ENCODE measurements at regions not wholly inside any gene's neighbourhood (a gene's known extent, or its start where the extent isn't known, plus 50 kb on each side); places are given as distances from the start of the nearest gene placed in this dataset.
"Not testable (repeated sequence)": the region's sequence is repeated elsewhere in the genome, so short reads cannot be mapped to it uniquely, and the experiment has no call there.

DNA sequence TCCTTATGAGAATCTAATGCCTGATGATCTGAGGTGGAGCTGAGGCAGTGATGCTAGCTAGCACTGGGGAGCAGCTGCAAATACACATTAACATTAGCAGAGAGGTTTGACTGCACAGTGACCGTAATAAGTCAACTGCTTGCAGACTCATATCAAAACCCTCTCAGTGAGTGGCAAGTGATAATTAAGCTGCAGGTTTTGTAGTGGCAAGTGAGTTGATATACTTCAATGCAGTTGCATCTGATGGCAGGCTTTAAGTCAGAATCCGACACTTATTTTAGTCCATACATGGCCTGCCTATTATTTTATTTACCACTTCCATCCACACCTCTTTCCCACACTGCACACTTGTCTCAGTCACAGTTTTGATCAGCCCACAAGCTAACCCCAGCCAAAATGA is 209.2 kb upstream of the IRS2 start:
- no peak for DNase-seq
- H3K4me3 Mint-ChIP-seq, result no peak overlapping the region
- H3K9me3 Mint-ChIP-seq, result peaks cover 0 to under 1% (median 0%) of the 10 kb centered on the region in 6 donors
- peaks cover 1 to 3% (median 2%) of the 10 kb centered on the region in 3 donors for H3K27me3 Mint-ChIP-seq (ENCODE audit: low read depth in 3 of 3)
- no peaks in the 10 kb centered on the region for H3K36me3 Mint-ChIP-seq
- H3K4me1 Mint-ChIP-seq, result no peaks in the 10 kb centered on the region
- H3K27ac Mint-ChIP-seq, result no peak overlapping the region

DNA sequence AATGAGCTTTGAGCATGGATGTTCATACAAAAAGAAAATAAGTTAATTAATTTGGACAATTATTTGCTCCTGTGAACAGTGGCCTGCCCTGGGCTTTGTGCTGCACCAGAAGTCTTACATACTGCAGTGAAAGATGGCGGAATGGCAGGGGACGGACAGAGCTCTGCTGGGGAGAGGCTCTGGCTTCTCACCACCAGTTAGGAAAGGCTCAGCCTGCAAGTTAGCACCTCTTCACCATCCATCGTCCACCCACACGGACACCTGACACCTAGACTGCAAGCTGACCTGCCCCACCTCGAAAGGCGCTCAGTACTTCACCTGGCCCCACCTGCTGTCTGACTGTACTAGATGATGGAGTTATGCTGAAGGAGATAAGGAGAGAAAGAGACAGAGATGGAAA is 203.9 kb upstream of the IRS2 start:
- no peak for DNase-seq
- H3K4me3 Mint-ChIP-seq, result no peak overlapping the region
- no peak overlapping the region for H3K27ac Mint-ChIP-seq
- H3K27me3 Mint-ChIP-seq (ENCODE audit: low read depth in 3 of 3), result peaks cover 2 to 4% (median 3%) of the 10 kb centered on the region in 3 donors
- peaks cover 0 to 2% (median 0%) of the 10 kb centered on the region in 6 donors for H3K9me3 Mint-ChIP-seq
- H3K36me3 Mint-ChIP-seq, result no peaks in the 10 kb centered on the region
- H3K4me1 Mint-ChIP-seq, result no peaks in the 10 kb centered on the region

DNA sequence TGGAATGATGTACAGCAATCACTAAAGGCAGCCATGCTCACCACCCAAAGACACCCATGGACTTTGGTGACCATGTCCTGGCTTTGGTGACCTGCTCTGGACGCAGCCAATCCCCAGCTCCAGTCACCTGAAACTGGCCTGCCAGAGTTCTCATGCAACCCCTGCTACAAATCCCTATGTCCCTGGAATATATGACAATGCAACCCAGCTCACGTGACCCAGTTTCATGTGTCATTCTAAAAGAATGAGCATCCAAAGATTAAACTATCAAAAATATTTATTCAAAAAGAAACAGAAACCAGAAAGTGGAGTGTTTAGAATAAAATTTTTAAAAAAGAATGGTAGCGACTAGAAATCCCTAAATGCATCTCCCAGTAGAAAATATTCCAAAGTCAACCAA is 203.3 kb upstream of the IRS2 start:
- Mint-ChIP-seq H3K9me3 (peaks cover 0 to 2% (median 0%) of the 10 kb centered on the region in 6 donors), H3K36me3 (no peaks in the 10 kb centered on the region), H3K4me1 (no peaks in the 10 kb centered on the region), H3K27ac (no peak overlapping the region), H3K4me3 (no peak overlapping the region), H3K27me3 (ENCODE audit: low read depth in 3 of 3) (peaks cover 2 to 4% (median 3%) of the 10 kb centered on the region in 3 donors)
- DNase-seq, result no peak

- peaks cover 0 to 2% (median 0%) of the 10 kb centered on the region in 6 donors for H3K9me3 Mint-ChIP-seq
- no peak overlapping the region for H3K4me3 Mint-ChIP-seq
- peaks cover 2 to 4% (median 3%) of the 10 kb centered on the region in 3 donors for H3K27me3 Mint-ChIP-seq (ENCODE audit: low read depth in 3 of 3)
- no peaks in the 10 kb centered on the region for H3K4me1 Mint-ChIP-seq
- no peak for DNase-seq
- H3K36me3 Mint-ChIP-seq, result no peaks in the 10 kb centered on the region
- H3K27ac Mint-ChIP-seq, result no peak overlapping the region
Measured at GRCh38 chr13:109989155-109989554, 202.8 kb upstream of the IRS2 start.

GRCh38 chr13:109986851-109987250 is 200.5 kb upstream of the IRS2 start:
- DNase-seq, result no peak
- H3K27me3 Mint-ChIP-seq (ENCODE audit: low read depth in 3 of 3), result peaks cover 0 to 4% (median 2%) of the 10 kb centered on the region in 3 donors
- no peaks in the 10 kb centered on the region for H3K4me1 Mint-ChIP-seq
- peaks cover 0 to 2% (median 0%) of the 10 kb centered on the region in 6 donors for H3K9me3 Mint-ChIP-seq
- no peak overlapping the region for H3K4me3 Mint-ChIP-seq
- H3K27ac Mint-ChIP-seq, result no peak overlapping the region
- no peaks in the 10 kb centered on the region for H3K36me3 Mint-ChIP-seq

DNA sequence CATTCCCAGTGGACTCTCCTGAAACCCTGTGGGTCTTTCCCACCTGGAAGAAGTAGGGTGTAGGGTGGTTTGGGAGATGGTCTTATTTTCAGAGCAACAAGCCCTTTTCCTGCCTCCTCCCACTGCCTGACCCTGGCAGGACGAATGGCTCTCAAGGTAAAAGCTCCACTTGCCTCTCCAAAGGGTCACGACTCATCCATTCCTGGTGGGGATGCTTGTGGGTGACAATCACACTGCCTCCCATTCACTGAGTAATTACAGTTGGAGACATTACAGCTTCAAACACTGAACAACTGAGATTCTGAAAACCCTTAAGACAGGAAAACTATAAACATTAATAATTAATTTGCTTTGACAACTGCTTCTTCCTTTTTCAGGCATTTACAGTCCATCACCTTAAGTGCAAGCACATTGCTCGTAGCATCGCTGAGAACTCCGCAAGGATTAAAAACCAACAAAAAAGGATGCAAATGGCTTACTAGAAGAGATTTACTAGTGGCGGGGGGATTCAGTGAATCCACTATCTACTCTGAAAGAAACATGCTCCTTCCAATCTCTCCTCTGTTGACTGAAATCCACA is 199.6 kb upstream of the IRS2 start:
- DNase-seq, result no peak
- Mint-ChIP-seq H3K4me3 (no peak overlapping the region), H3K27me3 (ENCODE audit: low read depth in 3 of 3) (peaks cover 0 to 4% (median 2%) of the 10 kb centered on the region in 3 donors), H3K27ac (no peak overlapping the region), H3K36me3 (no peaks in the 10 kb centered on the region), H3K9me3 (peaks cover 0 to 3% (median 0%) of the 10 kb centered on the region in 6 donors), H3K4me1 (no peaks in the 10 kb centered on the region)

DNA sequence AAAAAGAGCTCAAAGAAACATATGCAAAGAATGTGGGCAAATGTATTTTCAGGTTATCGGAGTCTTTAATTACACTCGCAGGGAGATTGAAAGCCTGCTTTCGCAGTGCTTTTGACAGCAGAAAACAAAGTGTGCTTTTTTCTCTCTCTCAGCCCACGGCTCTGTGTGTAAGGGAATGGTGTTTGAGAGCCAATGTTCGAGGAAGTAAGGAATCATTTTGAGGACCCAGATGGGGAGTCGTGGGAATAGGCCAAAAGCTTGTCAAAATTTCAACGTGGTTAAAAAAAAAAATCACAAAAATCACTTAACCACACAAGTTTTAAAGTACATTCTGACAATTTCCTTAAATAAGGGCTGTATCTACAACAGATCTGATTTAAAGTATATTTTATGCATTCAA is 197.1 kb upstream of the IRS2 start:
- Mint-ChIP-seq H3K9me3 (peaks cover 0 to 3% (median 0%) of the 10 kb centered on the region in 6 donors), H3K27me3 (ENCODE audit: low read depth in 3 of 3) (no peaks in the 10 kb centered on the region), H3K27ac (no peak overlapping the region), H3K36me3 (no peaks in the 10 kb centered on the region), H3K4me3 (no peak overlapping the region), H3K4me1 (no peaks in the 10 kb centered on the region)
- DNase-seq, result no peak

DNA sequence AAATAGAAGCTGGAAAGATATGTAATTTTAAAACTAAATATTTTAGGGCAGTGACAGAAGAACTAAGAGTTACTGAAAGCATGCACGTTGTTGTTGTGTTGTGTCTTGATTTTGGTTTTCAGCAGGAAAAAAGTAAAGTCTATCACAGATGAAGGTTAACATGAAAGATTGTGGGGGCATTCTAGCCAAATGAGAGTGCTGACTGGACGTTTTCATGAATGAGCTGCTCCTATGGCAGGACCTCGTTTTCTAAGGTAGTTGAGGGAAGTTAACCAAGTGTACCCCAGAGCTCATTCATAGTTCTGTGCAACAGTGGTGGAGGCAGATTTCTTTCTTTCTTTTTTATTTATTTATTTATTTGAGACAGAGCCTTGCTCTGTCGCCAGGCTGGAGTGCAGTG is 194.6 kb upstream of the IRS2 start:
- no peaks in the 10 kb centered on the region for H3K36me3 Mint-ChIP-seq
- H3K4me3 Mint-ChIP-seq, result no peak overlapping the region
- H3K9me3 Mint-ChIP-seq, result peaks cover 0 to 3% (median 0%) of the 10 kb centered on the region in 6 donors
- peaks cover 0 to 3% (median 2%) of the 10 kb centered on the region in 3 donors for H3K27me3 Mint-ChIP-seq (ENCODE audit: low read depth in 3 of 3)
- no peak for DNase-seq
- H3K4me1 Mint-ChIP-seq, result no peaks in the 10 kb centered on the region
- no peak overlapping the region for H3K27ac Mint-ChIP-seq

DNA sequence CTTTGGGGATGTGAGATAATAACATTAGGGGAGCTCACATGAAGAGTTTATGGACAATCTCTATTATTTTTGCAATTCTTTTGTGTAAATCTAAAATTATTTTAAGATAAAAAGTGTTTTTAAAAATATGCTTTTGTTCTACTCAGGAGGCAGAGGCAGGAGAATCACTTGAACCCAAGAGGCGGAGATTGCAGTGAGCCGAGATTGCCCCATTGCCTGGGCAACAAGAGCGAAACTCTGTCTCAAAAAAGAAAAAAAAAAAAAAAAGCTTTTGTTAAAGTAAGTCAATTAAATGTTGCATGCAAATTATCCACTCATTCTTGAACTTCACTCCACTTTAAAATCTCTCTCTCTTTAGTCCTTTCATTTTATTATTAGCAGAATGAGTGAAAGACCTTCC is 193.3 kb upstream of the IRS2 start:
- not testable (repeated sequence) for H3K27me3 Mint-ChIP-seq (ENCODE audit: low read depth in 3 of 3); H3K36me3 Mint-ChIP-seq; H3K27ac Mint-ChIP-seq; H3K9me3 Mint-ChIP-seq; DNase-seq; H3K4me1 Mint-ChIP-seq; H3K4me3 Mint-ChIP-seq

GRCh38 chr13:109979228-109979627 is 192.8 kb upstream of the IRS2 start:
- Mint-ChIP-seq H3K4me3 (no peak overlapping the region), H3K27me3 (ENCODE audit: low read depth in 3 of 3) (peaks cover 0 to 3% (median 2%) of the 10 kb centered on the region in 3 donors), H3K27ac (no peak overlapping the region), H3K36me3 (no peaks in the 10 kb centered on the region), H3K9me3 (peaks cover 0 to 3% (median 0%) of the 10 kb centered on the region in 6 donors), H3K4me1 (no peaks in the 10 kb centered on the region)
- no peak for DNase-seq

DNA sequence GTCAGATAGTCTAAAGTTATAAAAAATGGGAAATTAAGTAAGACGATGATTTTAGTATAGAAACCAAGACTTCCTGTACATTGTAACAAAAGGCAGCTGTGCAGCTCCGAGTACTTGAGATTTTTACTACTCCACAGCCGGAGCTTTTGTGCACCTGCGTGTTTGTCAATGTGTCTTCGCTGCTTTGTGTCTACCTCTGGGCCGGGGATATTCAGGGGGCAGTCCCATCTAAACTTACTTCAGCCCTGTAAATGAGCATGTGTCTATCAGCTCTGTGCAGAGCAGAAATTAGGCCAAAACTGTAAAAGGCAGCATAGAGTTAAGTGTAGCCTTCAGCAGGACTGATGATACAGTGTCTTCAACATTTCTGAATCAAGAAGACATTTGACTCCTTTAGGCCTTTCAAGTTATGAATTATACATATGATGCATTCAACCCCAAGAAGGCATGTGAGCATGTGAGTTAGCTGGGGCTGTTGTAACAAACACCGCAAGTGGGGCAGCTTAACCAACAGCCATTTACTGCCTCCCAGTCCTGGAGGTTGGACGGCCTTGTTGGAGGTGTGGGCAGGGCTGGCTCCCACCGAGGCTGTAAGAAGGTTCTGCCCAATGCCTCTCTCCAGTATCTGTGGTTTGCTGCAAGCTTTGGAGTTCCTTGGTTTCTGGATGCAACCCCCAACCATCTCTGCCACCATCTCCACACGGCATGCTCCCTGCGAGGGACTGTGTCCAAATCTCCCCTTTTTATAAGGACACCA is 191.0 kb upstream of the IRS2 start:
- Mint-ChIP-seq H3K4me1 (no peaks in the 10 kb centered on the region), H3K4me3 (no peak overlapping the region), H3K27me3 (ENCODE audit: low read depth in 3 of 3) (peaks cover 2 to 3% (median 2%) of the 10 kb centered on the region in 3 donors), H3K36me3 (no peaks in the 10 kb centered on the region), H3K9me3 (peaks cover 0 to 3% (median 0%) of the 10 kb centered on the region in 6 donors), H3K27ac (no peak overlapping the region)
- no peak for DNase-seq

GRCh38 chr13:109976206-109976997 is 190.0 kb upstream of the IRS2 start:
- Mint-ChIP-seq H3K36me3 (no peaks in the 10 kb centered on the region), H3K27me3 (ENCODE audit: low read depth in 3 of 3) (peaks cover 2 to 3% (median 2%) of the 10 kb centered on the region in 3 donors), H3K4me1 (no peaks in the 10 kb centered on the region), H3K27ac (no peak overlapping the region), H3K4me3 (no peak overlapping the region), H3K9me3 (no peaks in the 10 kb centered on the region)
- DNase-seq, result no peak

DNA sequence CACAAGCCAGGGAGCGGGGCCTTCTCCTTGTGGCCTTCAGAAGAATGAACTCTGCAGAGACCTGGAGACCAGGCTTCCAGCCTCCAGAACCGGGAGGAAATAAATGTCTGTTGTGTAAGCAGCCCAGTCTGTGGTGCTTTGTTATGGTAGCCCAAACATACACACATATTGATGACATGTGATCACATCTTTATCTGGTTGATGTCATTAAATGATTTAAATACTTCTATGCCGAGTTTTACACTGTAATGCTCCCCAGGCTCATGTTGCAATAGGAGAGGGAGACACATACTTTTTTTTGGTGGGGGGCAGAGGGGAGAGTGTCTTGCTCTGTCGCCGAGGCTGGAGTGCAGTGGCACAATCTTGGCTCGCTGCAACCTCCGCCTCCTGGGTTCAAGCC is 188.0 kb upstream of the IRS2 start:
- Mint-ChIP-seq H3K27me3 (ENCODE audit: low read depth in 3 of 3) (peaks cover 2 to 3% (median 2%) of the 10 kb centered on the region in 3 donors), H3K4me1 (no peaks in the 10 kb centered on the region), H3K36me3 (no peaks in the 10 kb centered on the region), H3K27ac (no peak overlapping the region), H3K9me3 (peaks cover 0 to 1% (median 0%) of the 10 kb centered on the region in 6 donors), H3K4me3 (no peak overlapping the region)
- DNase-seq, result no peak

- peaks cover 0 to 3% (median 0%) of the 10 kb centered on the region in 6 donors for H3K9me3 Mint-ChIP-seq
- H3K27ac Mint-ChIP-seq, result no peak overlapping the region
- no peak overlapping the region for H3K4me3 Mint-ChIP-seq
- no peaks in the 10 kb centered on the region for H3K36me3 Mint-ChIP-seq
- no peaks in the 10 kb centered on the region for H3K4me1 Mint-ChIP-seq
- no peak for DNase-seq
- peaks cover 2 to 3% (median 2%) of the 10 kb centered on the region in 3 donors for H3K27me3 Mint-ChIP-seq (ENCODE audit: low read depth in 3 of 3)
Measured at GRCh38 chr13:109973279-109973678, 186.9 kb upstream of the IRS2 start.
